Smooth muscle cell (in vitro differentiated cells): ENCODE measurements at regions not wholly inside any gene's neighbourhood (a gene's known extent, or its start where the extent isn't known, plus 50 kb on each side); places are given as distances from the start of the nearest gene placed in this dataset.

Source experiments
- DNase-seq: peaks from one replicate; lab custom pipeline; 2025; ENCODE audit not compliant: unreplicated experiment; lab: John Stamatoyannopoulos, UW
- H2AFZ ChIP-seq: fragments of 200-600 bp; sonication (generic); 2 replicates; pipeline ENCODE4 v1.6.0; 2016; ENCODE audit warnings: antibody characterized with exemption, low read depth, mild to moderate bottlenecking
- H3F3A ChIP-seq: fragments of 200-600 bp; sonication (generic); 2 replicates; pipeline ENCODE4 v1.6.0; 2017; ENCODE audit warnings: antibody characterized with exemption, low read depth
- H3K27ac ChIP-seq: fragments of 200-600 bp; sonication (generic); 2 replicates; pipeline ENCODE4 v1.5.1; 2016; ENCODE audit warnings: low read depth, mild to moderate bottlenecking
- H3K27me3 ChIP-seq: fragments of 200-600 bp; sonication (generic); 2 replicates; pipeline ENCODE4 v1.6.1; 2016; ENCODE audit warnings: low read depth, mild to moderate bottlenecking
- H3K36me3 ChIP-seq: fragments of 200-600 bp; sonication (generic); 2 replicates; pipeline ENCODE4 v1.5.1; 2016; ENCODE audit warnings: low read depth
- H3K4me1 ChIP-seq: fragments of 200-600 bp; sonication (generic); 2 replicates; pipeline ENCODE4 v1.5.1; 2016; ENCODE audit warnings: low read depth
- H3K4me2 ChIP-seq: fragments of 200-600 bp; sonication (generic); 2 replicates; pipeline ENCODE4 v1.6.0; 2016; ENCODE audit warnings: mild to moderate bottlenecking
- H3K4me3 ChIP-seq: fragments of 200-600 bp; sonication (generic); 2 replicates; pipeline ENCODE4 v1.5.1; 2016; ENCODE audit warnings: mild to moderate bottlenecking
- H3K79me2 ChIP-seq: fragments of 200-600 bp; sonication (generic); 2 replicates; pipeline ENCODE4 v1.6.0; 2016; ENCODE audit warnings: low read depth, mild to moderate bottlenecking
- H3K9ac ChIP-seq: fragments of 200-600 bp; sonication (generic); 2 replicates; pipeline ENCODE4 v1.6.0; 2016; ENCODE audit warnings: low read depth
- H3K9me3 ChIP-seq: fragments of 200-600 bp; sonication (generic); replicated peaks from 2 replicates; pipeline ENCODE4 v1.5.1; 2016; ENCODE audit warnings: low read depth
- H4K20me1 ChIP-seq: fragments of 200-600 bp; sonication (generic); 2 replicates; pipeline ENCODE4 v1.6.0; 2016; ENCODE audit warnings: low read depth
- CTCF ChIP-seq: fragments of 200-600 bp; sonication (generic); IDR thresholded peaks from 2 replicates; pipeline ENCODE4 v1.5.1; 2017; ENCODE audit warnings: borderline replicate concordance, mild to moderate bottlenecking, antibody characterized with exemption; ENCODE audit not compliant: insufficient read depth, poor library complexity, severe bottlenecking
- WGBS: methylation state at CpG from one replicate; pipeline ENCODE4 v1.1.7; 2016; ENCODE audit warnings: low lambda C conversion rate; 5-methylcytosine and 5-hydroxymethylcytosine counted together

DNA sequence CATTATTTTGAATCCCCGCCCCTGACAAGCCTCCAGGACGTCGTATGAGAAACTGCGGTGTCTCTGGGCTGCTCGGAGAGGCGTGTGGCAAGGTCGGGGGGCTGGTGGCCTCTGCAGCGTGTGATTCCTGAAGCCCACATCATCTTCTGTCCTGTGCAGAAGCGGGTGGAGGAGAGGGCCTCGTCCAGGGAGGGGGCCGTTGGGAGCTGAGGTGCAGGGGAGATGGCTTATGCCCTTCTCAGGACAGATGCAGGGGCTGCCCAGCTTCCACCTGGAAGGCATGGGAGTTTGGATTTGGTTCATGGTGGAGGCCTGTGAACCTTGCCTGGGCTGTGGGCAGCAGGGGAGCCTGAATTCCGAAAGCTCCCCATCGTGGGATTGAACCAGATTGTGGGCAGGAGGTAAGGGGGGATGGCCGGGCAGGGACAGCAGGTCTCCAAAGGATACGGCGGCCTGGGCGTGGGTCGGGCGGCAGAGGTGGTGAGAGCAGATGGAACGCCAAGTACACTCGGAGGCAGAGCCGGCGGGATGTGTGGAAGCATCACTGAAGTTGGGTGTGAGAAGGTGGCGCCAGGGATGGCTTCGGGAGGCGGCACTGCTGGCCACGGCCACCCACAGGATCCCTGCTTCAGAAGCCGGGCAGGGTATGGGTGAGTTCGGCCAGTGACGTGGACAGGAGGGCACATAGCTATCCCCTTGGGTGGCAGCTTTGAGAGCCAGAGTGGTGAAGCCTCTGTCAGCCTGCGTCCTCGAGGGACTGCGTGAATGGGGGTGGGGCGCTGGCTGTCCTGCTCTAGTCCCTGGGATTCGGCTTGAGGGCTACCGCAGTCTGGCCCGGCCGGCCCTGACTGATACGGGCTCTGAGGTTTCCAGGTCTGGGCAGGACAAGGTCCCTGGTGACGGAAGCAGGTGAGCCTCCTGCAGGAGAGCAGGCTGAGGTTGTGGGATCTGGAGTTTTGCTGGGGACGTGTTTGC, 76.3 kb upstream of the ADRA2C start:
- no peak overlapping the region for H3K4me2 ChIP-seq
- 91% methylated on average over 37 of the region's 41 CpGs for WGBS
- no peaks in the 10 kb centered on the region for H3K79me2 ChIP-seq

DNA sequence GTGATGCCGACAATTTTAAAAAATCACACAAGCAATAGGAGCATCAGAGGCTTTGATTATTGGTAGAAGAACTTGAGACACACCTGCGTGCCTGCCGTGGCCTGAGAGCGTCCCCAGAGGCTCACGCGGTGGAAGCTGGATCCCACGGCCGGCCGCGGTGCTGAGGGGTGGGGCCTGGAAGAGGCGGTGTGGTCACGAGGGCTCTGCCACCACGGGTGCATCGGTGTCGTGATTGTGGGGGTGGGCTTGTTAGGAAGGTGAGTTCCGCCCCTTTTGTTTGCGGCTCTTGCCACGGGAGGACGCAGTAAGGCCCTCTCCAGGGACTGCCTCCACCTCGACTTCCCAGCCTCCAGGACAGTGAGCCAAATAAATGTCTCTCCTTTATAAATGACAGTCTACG, 77.2 kb upstream of the ADRA2C start:
- DNase-seq: no peak
- Histone ChIP-seq H3K27ac (no peak overlapping the region), H3K4me1 (no peaks in the 10 kb centered on the region), H3K4me2 (no peak overlapping the region), H2AFZ (no peak overlapping the region), H3K9me3 (no peaks in the 10 kb centered on the region), H3K9ac (no peak overlapping the region), H4K20me1 (no peaks in the 10 kb centered on the region), H3K27me3 (peaks cover 5% of the 10 kb centered on the region), H3K4me3 (no peak overlapping the region), H3F3A (no peaks in the 10 kb centered on the region), H3K36me3 (no peaks in the 10 kb centered on the region), H3K79me2 (no peaks in the 10 kb centered on the region)
- WGBS: 88% methylated on average over 21 of the region's 21 CpGs
- TF ChIP-seq CTCF: no peak

More for the DNA sequence above, 76.3 kb upstream of the ADRA2C start:
- Histone ChIP-seq H3K27me3 (peaks cover 5% of the 10 kb centered on the region), H3K27ac (no peak overlapping the region), H3K36me3 (no peaks in the 10 kb centered on the region), H3K9me3 (no peaks in the 10 kb centered on the region), H3K4me3 (no peak overlapping the region), H3F3A (no peaks in the 10 kb centered on the region), H4K20me1 (no peaks in the 10 kb centered on the region), H2AFZ (no peak overlapping the region), H3K4me1 (no peaks in the 10 kb centered on the region), H3K9ac (no peak overlapping the region)
- no peak for TF ChIP-seq CTCF
- no peak for DNase-seq

DNA sequence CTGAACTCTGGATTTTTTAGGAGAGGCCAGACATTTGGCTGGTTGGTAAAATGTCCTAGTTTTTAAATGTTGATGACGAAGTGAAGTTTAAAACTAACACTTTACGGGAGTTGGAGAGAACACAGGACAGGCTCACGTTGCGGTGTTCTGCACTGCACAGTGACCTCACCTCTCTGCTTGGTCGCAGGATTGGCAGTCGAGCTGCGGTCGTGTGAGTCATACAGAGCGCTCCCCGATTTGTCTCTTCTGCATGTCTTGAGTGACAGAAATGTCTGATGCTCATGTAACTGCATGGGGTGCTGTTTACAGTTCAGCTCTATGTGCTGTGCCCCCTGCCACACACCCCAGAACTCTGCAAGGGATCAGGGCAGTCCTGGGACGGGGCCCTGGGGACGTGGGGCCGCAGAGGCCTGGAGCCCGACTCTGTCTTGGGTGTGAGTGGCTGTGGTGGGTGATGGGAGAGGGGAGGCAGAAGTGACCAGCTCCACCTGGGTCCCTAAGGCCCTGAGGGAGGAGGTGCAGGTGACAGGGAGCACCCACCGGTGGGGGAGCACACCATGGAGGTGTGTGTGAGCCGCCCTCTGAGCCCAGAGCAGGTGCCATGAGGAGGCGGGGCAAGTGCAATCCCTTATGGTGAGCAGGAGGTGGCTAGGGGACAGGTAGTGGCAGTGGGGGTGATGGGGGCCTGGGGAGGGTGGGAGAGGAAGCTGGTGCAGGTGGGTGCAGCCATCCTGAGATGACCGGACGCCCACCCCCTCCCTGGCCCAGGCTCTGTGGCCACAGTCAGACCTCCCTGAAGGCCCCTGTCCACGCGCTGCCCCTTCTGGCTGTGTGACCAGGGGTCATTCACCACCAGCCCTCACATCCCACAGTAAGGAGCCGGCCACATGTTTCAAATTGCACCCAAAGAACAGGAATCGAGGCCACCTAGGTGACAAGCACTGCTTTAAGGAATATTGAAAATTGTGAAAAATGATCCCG, 77.9 kb upstream of the ADRA2C start:
- Histone ChIP-seq H3K9me3 (no peaks in the 10 kb centered on the region), H3K4me1 (no peaks in the 10 kb centered on the region), H3K4me2 (no peak overlapping the region), H3K27ac (no peak overlapping the region), H3F3A (no peaks in the 10 kb centered on the region), H3K36me3 (no peaks in the 10 kb centered on the region), H3K4me3 (no peak overlapping the region), H3K79me2 (no peaks in the 10 kb centered on the region), H2AFZ (no peak overlapping the region), H4K20me1 (no peaks in the 10 kb centered on the region), H3K27me3 (peaks cover 5% of the 10 kb centered on the region), H3K9ac (no peak overlapping the region)
- TF ChIP-seq CTCF: no peak
- no peak for DNase-seq
- WGBS: 88% methylated on average over 21 of the region's 24 CpGs
